CD4-positive, alpha-beta T cell treated with Interleukin-15 for 1 hour (primary cell): ENCODE measurements at regions not wholly inside any gene's neighbourhood (a gene's known extent, or its start where the extent isn't known, plus 50 kb on each side); places are given as distances from the start of the nearest gene placed in this dataset.

Source experiments
- DNase-seq: peaks from one replicate; pipeline ENCODE4 v3.0.0-alpha.2; 2020

GRCh38 chr4:17286752-17287460, 225.0 kb downstream of the QDPR start:
- DNase-seq, result no peak

DNA sequence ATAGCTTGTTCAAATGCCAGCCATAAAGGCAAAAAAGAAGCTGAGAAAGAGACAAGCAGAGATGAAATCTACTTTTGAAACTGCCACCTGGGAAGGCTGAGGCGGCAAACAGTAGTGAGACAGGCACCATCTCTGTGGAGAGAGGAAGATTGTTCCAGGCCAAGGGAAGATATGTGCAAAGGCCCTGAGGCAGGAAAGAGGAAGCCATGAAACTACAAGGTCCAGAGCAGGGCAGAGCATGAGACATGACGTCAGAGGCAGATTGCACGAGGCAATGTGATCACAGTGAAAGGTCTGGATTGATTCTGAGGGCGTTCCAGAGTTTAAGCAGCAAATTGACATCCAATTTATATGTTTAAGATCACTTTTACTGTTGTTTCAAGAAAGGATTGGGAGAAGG, 226.1 kb downstream of the QDPR start:
- no peak for DNase-seq

DNA sequence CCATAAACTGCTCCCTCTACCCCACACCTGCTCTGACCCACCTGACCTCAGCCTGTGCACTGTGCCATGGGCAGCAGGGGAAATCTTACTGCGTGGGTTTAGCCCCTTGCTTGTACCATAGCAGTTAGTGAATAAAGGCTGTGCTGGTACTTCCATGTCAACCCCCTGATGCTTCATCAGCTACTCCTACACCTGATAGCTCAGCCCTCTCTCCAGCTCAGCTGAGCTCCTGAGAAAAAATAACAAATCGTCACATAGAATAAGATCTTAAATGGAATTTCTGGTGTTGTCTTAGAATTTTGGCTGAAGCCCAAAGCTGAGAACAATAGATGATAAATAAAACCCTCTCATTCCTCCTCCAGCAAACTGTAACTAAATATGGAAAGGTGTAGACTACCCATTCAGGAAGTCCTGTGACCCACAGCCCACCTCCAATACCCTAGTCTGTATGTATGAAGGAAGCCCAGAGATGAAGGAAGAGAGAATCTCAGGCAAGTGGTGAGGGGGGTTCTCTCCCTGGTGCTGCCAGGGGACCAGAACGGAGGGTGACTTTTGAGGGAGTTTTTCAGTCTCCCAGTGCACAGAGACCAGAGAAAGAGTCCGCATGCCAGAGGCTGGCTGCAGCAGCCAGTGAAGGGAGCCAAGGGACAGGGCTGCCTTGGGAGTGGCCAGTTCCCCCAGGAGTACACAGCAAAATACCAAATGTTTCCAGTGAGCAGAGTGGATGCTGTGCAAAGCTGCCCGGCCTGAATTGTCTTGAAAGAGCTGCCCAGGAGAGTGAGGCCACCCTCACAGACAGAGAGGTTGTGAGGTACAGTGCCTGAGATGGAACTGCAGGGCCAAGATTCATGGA, 227.3 kb downstream of the QDPR start:
- no peak for DNase-seq

DNA sequence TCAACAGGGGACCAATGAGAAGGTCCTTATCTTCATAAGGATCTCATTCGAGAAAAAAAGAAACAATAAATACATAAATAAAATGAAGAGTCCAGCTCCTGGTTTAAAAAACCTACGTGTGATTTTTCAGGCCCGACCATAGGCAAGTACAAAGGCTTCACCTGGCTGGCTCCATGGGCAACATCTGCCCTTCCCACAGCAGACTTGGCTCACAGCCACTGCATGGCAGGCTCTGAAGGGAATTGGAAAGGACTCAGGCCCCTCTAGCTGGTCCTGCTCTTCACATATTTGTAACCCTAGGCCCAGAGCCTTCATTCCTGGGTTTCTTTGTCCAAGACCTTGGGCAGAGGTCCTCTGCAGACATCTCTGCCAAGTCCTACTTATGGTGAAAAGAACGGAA, 228.1 kb downstream of the QDPR start:
- no peak for DNase-seq

- no peak for DNase-seq
Measured at GRCh38 chr4:17283251-17283650, 228.6 kb downstream of the QDPR start.

GRCh38 chr4:17280261-17281018, 231.4 kb downstream of the QDPR start:
- no peak for DNase-seq

GRCh38 chr4:17276776-17277175, 235.1 kb downstream of the QDPR start:
- DNase-seq, result no peak

- no peak for DNase-seq
Measured at GRCh38 chr4:17275836-17276235, 236.1 kb downstream of the QDPR start.

GRCh38 chr4:17273047-17273446, 238.8 kb downstream of the QDPR start:
- no peak for DNase-seq

GRCh38 chr4:17272154-17272553, 239.7 kb downstream of the QDPR start:
- DNase-seq, result no peak

DNA sequence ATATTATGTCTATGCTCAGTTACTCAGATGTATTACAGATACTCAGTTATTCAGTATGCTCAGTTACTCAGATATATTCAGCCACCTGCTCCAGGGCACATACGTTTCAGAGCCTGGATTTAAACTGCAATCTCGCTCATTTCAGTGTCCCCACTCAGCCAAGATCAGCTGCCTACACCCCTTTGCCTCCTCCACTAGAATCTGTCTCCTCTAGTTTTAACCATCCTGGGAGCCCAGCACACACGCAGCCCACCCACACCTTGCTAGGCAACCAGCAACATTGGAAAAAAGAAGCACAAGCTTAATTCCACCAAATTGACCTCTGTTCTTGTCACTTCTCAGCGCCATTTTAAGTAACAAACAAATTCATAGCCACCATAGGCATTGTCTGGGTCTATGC, 246.2 kb downstream of the QDPR start:
- no peak for DNase-seq

DNA sequence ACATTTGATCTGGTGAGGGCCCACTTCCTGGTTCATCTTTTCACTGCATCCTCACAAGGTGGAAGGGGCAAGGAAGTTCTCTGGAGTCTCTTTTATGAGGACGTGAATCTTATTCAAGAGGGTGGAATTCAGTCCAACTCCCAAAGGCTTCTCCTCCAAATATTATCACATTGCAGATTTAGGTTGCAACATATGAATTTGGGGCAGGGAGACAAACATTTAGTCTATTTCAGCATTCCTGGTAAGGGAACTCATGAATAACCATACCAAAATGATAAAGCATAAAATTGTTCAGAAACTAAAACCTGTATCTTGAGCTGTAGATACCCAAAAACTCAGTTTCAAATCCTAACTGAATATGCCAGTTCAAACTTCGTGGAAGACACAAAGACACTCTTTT, 246.8 kb downstream of the QDPR start:
- DNase-seq, result no peak

DNA sequence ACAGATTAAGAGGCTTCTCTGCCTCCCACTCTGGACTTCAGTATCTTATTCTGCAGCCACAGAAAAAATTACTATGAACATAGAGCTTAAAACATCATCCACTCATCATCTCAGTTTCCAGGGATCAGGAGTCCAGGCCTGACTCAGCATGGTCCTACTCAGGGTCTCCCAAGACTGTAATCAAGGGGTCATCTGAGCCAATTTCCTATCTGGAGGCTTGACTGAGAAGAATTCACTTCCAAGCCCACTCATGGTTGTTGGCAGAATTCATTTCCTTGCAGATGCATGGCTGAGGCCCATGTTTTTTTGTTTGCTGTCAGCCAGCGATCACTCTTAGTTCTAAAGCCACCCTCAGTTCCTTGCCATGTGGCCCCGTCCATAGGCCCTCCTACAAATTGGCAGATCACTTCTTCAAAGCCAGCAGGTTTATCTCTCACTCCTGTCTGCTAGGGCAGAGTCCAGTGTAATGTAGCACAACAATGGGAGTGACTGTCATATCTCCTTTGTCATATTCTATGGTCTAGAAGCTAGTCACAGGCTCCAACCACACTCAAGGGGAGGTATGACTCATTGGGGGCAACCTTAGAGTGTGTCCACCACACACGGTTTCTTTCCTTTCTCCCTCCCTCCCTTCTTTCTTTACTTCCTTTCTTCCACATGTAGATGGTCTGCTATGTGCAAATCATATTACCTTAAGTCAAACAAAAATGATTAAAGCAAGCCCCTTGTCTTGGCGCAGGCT, 251.6 kb downstream of the QDPR start:
- no peak for DNase-seq

DNA sequence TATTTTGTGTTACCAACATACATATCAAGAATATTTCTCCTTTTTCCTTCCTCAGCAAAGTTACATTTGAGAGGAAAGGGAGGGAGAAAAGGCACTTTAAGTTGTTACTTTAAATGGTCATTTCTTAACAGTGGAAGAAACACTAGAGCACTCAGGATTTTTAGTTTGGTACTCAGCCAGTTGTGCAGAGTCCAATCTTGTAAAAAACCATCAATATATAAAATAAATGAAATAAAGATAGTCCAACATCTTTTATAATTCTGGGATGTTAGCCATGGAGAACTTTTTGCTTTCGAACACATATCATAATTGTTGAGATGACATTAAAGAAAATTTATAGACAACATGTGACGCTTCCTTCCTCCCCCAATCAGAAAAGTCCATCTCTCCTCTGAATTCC, 253.8 kb downstream of the QDPR start:
- no peak for DNase-seq

DNA sequence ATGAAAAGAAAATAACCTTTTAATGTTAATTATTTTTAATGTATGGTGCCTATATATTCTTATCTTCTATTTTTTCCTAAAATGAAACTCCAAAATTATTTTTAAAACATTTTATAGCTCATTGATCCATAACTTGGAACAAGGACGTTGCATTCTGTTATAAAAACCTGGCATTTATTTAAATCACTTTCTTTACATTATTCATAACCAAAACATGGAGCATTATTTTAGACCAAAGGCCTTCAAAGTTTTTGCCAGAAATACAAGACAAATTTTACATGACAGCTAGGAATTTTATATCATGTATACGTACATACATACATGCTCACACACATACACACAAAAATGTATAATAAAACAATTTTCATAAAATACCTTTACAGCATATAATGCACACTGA, 259.8 kb downstream of the QDPR start:
- no peak for DNase-seq

GRCh38 chr4:17251101-17251500, 260.8 kb downstream of the QDPR start:
- DNase-seq, result no peak

DNA sequence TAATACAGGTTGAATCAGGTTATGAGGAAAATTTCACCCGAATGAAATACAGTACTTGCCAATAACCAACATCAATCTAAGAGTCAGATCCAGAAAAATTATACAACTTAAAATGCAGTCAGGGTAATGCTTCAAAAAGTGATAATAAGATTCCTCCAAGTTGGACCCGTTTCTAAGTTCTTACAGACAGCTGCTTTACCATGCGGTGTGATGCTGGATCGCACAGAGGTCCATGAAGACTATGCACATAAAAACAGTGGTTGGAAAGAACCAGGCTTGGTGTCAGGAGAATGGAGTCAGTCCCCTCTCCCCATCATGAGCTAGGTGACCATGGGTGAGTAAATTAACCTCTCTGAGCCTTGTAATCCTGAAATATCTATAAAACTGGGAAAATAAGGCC, 261.3 kb downstream of the QDPR start:
- DNase-seq, result no peak

DNA sequence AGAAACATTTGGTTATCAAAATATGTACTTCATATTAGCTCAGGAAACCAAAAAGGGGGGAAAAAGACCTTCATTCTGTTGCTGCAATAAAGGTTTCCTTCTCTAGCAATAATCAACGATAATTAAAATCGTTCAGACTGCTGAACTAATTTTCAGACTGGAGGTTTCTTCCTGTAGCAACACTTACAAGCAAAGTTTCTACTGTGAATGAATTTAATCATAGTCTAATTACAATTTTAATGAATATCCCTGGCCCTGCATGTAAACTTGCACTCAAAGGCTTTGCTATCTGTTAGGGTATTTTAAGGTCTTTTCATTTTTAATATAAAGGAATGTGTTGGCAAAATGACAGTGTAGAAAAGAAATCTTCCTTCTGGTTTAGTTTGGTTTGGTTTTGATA, 265.2 kb downstream of the QDPR start:
- no peak for DNase-seq

- no peak for DNase-seq
Measured at GRCh38 chr4:17241835-17242234, 270.1 kb downstream of the QDPR start.

DNA sequence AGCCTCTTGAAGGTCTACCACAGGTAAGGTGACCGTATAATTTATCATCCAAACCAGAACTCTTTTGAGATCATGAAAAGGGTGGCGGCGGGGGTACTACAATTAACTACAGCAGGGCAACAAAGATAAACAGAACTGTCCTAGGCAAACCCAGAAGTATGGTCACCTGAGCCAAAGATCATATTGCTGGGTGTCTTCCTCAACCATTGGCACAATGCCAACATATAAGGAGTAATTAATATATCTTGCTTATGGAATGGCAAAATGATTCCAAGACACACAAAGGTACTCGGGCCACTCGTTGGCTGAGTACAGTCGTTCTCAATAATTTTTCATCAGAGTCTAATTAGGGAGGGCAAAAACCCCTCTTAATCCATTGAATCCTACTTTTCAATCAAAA, 273.3 kb downstream of the QDPR start:
- DNase-seq, result no peak

- no peak for DNase-seq
Measured at GRCh38 chr4:17236686-17237085, 275.2 kb downstream of the QDPR start.

DNA sequence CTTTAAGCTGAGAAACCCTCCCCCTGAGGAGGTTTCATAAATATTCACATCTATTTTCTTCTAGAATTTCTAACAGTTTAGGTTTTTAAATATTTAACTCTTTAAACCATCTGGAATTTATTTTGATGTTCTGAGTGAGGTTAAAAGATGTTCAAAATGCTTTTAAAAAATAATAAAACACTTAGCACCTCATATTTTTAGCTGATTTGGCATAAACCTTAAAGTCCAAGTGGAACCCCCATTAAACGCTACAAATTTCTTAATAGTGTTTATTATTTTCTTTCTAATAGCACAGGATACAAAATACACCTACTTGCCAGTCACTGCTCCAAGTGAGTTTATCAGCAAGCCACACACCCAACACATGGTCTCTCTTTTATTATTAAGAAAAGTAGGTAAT, 277.2 kb downstream of the QDPR start:
- DNase-seq, result no peak
